CD4-positive, alpha-beta T cell treated with Interferon alpha-2 for 1 hour (primary cell): ENCODE measurements at regions not wholly inside any gene's neighbourhood (a gene's known extent, or its start where the extent isn't known, plus 50 kb on each side); places are given as distances from the start of the nearest gene placed in this dataset.
A peak's percentile ranks its signal among the peaks of the same experiment; 100 is the strongest.
"Not testable (repeated sequence)": the region's sequence is repeated elsewhere in the genome, so short reads cannot be mapped to it uniquely, and the experiment has no call there.

ENCODE experiments used
- DNase-seq, 2 donors: peaks; one replicate each; pipeline ENCODE4 v3.0.0-alpha.2; 2020 to 2022

DNA sequence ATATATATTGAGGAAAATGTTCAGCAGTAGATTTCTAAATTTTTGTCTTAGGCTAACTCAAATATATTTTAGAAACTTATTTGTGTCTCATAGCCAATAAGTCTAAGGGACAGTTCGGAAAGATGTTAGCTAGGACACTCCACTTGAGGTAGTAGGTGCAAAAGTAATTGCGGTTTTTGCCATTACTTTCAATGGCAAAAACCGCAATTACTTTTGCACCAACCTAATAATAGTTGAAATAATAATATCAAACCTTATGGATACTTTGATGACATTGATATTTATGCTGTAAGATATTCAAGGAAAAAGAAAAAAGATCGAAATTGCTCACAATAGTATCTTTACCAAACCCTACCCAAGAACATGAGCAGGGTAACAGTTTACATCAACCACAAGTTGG is 555.5 kb upstream of the ST8SIA4 start:
- no peak for DNase-seq

DNA sequence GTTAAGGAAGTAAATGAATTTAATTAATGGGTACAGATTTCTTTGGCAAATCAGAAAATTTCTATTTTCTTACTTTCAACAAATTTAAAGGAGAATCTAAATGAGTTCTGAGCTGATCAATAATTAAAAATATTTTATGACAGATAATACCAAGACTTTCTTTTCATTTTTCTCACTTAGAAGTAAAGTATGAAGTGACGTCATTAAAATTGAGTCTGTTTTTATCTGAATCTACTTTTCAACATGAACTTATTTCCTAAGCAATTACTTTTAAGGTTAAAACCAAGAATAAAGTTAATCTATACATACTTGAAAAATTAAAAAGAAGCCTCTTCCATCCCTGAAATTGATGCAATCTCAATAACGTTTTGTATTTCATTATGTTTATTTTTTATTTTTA is 552.8 kb upstream of the ST8SIA4 start:
- no peak for DNase-seq

DNA sequence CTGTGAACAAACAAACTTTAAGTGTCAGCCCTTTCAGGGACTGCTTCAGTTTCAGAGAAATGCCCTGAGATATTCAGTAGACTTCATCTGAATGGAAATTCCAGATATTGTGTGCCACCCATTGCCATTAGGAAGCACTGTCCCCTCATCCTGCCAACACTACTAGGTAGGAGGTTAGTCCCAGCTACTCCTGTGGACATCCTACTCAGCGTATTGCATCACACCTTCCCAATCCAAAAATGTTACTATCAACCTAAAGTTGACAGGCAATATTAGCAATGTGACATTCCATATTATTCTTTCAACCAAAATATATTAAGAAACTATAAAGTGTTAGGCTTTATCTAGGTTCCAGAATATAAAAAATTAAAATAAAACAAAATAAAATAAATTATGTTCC is 552.0 kb upstream of the ST8SIA4 start:
- DNase-seq: no peak

DNA sequence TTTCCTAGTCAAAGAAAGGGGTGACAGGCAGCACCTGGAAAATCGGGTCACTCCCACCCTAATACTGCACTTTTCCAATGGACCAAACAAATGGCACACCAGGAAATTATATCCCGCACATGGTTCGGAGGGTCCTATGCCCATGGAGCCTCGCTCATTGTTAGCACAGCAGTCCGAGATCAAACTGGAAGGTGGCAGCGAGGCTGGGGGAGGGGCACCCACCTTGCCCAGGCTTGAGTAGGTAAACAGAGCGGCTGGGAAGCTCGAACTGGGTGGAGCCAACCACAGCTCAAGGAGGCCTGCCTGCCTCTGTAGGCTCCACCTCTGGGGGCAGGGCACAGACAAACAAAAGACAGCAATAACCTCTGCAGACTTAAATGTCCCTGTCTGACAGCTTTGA is 539.2 kb upstream of the ST8SIA4 start:
- not testable (repeated sequence) for DNase-seq

DNA sequence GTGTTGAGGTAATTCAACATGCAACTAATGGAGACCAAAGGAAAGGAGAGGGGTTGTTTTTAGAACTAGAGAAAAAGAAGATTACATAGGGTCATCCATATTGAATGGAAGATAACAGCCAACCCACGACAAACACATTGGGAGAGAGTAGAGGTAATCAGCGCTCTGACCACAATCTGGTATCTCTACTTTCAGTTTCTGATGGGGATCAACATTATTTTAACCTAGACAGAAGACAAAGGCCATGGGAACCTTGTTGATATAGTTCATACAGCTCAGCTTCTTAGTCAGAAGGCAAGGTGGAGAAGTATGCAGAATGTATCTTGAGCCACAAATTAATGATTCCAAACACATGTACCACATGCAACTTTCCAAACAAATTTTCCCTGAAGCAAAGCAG is 537.1 kb upstream of the ST8SIA4 start:
- no peak for DNase-seq

DNA sequence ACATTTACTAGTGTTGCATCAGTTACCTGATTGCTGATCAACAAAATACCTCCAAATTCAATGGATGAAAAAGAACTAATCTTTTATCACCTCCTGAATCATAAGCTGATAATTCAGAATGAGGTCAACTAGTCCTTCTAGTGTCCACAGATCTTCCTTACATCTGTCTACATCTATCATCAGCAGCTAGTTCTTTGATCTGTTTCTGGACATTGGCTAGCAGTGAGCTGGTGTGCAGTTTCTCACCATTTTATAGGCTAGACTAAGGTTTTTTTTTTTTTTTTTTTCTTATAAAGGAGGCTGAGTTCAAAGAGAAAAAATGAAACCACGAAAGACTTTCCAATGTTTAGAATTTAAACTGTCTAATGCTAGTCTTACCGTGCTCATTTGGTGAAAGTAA is 534.3 kb upstream of the ST8SIA4 start:
- DNase-seq: no peak

DNA sequence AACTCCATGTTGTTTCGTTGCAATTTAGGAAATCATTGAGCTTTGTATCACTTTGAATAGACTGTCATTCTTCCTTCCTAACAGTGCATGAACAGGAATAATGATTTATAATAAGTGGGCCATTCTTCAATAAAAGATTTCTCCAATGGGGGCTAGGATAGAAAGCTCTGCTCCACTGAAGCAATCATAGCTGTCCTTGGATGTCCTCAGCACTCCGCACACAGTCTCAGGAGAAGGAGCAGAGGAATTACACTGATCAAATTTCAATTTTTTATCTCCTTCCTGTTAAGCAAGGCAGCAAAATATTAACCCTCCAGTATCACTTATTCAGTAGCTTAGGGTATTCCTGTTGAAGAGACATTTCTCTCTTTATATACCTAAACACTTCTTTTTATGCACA is 532.7 kb upstream of the ST8SIA4 start:
- DNase-seq: no peak

DNA sequence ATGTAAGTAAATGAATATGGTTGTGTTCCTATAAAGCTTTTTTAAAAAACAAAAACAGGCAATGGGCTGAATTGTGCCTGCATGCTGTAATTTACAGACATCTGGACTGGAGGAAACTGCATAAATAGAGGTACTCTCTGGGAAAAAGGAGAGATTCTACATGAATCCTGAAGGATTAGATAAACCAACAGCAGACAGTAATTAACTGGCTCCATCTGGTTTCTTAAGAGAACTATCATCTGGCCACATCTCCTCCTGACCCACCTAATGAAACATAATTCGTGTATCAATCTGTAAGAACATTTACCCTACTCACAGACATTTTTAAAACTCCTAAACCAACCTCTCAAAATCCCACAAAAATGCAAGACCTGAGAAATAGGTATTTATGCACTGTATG is 528.1 kb upstream of the ST8SIA4 start:
- DNase-seq: no peak

DNA sequence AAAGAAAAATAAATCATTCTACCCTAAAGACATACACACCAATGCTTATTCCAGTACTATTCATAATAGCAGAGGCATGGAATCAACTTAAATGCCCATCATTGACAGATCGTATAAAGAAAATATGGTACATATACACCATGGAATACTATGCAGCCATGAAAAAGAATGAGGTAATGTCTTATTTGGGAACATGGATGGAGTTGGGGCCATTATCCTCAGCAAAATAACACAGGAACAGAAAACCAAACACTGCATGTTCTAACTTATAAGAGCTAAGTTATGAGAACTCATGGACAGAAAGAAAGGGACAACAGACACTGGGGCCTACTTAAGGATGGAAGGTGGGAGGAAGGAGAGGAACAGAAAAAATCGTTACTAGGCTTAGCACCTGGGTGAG is 527.5 kb upstream of the ST8SIA4 start:
- DNase-seq: no peak

DNA sequence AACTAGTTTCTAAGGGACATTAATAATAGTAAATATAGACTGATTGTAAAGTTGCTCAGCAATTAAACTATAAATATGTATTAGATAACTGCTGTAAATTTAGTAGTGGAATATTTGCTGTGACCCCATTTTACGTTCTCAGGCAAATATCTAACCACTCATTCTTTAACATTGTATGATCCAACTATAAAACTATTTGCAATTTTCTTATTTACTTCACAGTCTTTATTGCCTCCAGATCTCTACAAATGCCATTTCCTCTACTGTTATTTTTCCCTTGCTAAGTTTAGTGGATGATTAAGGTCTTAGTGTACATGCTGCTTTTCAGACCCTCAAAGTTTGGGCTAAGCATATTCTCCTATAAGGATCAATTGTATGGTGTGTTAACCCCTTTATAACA is 526.2 kb upstream of the ST8SIA4 start:
- no peak for DNase-seq

DNA sequence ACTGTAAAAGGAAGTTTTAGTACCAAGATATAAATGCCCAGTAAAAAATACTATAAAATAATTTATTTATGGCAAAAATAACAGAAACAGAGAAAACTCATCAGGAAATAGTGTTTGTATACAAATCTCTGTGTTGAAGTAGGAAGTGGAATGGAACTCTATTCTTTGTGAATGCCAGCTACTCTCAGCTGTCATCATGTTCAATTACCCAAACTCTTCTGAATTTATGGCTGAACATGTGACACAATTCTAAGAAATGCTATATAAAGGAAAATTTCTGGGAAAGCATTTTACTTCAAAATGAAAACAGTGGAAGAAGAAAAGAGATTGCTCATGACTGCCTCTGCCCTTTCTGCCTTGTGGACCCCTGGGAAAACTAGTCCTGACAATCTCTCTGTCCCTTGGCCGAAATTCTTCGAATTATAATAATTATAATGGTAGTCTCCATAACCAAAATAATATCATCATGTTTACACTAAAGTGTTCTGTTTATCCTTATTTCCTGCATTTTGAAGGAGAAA is 522.3 kb upstream of the ST8SIA4 start:
- DNase-seq: no peak

DNA sequence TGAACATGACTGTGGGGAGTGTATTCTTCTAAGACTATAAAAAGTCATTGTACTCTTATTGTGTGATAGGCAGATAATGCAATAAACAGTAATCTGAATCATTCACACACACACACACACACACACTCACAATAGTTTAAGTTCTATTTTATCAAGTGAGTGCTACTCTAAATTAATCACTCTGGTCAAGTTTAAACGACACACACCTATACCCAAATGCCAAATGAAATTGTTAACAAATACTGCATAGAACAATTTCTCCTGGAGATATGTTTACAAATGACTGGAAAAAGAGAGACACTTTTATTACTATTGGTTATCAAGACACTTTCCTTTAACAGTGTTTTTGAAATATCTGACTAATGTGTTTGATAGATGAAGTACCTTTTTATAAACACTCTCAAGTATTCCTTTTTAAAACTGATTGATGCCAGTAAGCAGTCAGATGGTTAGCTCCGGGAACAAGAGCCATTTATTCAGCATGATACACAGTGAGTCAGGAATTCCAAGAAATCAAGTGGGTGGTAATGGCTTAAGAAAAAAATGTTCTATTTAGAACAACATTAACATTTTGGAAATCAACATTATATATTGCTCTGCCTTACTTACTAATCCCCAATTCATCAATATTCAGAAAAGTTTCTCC is 521.6 kb upstream of the ST8SIA4 start:
- DNase-seq: no peak

DNA sequence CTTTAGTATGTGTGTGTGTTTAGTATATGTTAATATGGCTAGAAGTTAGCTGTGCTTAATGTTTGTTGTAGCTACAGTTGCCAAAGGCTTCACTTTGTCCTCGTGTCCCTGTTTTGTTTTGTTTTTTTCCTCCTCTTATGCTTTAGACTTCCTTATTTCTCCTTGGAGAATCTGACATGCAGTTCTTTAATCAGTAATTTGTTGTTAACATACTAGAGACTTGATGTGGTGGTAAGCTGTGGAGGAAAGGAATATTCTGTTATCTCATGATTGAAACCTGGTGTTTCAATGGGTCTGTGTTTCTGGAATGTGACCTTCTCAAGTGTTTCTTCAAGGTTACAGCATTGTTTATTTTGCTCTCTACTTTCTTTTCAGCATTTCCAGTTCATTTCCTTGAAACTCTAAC is 515.6 kb upstream of the ST8SIA4 start:
- no peak for DNase-seq

DNA sequence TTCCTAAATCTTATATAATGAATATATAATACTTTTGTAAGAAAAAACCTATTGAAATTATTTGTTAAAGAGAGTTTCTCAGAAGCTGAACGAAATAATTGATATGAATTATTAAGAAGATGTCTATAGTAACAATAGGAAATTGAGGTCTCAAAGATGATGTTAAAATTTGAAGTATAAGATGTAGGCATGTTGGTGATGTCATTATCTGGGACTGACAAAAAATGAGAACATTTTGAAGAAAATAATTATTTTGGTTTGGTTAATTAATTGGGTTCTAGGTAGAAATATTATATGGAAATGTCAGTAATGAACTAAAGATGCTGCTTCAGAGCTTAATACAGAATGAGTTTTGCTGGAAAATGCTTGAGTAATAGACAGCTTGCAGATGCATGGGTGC is 501.4 kb upstream of the ST8SIA4 start:
- no peak for DNase-seq

DNA sequence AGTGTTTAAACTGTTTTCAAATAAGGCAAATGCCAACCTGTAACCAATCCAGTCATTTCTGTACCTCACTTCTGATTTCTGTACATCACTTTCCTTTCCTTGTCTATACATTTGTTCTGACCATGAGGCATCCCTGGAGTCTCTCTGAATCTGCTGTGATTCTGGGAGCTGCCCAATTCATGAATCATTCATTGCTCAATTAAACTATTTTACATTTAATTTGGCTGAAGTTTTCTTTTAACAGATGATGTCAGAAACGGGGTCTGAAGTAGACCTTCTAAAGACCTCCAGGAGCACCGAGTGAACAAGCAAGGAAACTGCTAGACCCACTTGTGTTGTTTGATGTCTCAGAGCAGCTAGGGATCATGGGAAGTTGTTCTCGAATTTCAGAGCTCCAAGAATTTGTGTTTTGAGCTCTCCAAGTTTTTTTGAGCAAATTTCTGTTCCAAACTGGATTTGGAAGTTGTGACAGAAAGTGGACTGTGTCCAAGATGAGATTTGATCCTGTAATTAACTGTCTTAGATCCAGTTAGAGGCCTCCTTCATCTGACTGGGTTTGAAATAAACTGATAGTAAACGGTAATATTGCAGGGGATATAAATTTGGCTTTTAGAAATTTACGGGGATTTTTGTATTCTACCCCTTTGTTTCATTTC is 490.8 kb upstream of the ST8SIA4 start:
- no peak for DNase-seq

DNA sequence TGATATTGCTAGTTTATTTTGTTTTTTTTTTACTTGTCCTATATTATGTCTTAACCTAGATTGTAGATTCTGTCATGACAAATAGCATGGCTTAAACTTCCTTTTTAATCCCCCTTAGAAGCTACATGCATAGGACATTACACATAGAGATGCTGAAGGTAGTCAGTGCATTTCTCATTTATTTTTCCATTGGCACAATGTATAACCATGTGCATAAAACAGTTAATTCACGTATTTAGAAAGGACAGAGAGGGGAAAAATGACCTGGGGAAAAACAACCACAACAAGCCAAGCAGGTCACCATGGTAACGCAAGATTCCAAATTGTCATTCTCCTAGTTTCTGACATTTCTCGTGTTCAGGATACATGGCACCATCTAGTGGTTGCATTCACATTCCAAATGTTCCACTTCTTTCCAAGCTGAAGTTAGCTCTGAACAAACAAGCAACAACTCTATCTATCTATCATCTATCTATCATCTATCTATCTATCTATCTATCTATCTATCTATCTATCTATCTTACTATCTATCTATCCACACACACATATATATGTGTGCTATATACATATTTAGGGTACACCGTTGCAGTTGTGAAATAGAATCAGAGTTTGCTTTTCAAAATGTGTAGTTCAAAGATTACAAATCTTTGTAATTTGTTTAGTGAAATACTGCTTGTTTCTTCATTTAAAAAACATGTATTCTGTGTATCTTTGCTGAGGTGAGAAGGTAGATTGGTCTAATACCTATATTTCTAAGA is 487.2 kb upstream of the ST8SIA4 start:
- peak in 1 of 2 donors; percentile 19 for DNase-seq

DNA sequence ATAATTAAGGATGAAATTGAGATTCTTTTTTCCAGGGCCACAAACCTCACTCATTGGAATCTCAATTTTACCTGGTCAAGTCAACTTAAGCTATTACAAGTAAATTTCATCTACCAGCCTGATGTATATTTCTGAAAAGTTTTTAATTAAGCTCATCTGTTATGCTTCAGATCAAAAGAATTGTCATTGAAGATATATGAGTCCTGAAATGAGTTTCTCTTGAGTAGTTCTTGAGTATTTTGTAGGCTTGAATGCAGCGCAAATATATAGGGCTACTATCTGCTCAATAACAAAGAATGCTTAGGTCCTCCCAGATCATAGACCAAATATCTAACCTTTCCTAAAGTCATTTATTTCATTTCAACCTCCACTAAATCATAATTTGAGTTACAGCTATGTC is 482.2 kb upstream of the ST8SIA4 start:
- DNase-seq: no peak

DNA sequence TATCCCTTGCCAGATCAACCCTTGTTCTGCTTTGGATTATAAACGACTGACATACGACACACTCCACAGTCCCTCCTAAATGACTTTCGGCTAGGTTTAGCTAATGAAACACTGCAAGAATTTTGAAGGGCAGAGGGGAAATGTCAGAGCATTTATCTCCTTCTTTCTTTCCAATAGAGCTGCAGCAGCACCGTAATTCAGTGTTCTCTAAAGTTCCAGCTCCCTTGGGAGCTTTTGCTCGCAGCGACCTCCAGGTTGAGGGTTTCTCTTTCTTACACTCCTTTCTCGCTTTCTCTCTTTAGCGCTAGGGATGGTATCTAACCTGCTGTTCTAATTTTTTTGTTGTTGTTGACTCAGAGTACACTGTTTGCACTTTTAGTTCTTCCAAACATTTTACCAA is 467.1 kb upstream of the ST8SIA4 start:
- no peak for DNase-seq

DNA sequence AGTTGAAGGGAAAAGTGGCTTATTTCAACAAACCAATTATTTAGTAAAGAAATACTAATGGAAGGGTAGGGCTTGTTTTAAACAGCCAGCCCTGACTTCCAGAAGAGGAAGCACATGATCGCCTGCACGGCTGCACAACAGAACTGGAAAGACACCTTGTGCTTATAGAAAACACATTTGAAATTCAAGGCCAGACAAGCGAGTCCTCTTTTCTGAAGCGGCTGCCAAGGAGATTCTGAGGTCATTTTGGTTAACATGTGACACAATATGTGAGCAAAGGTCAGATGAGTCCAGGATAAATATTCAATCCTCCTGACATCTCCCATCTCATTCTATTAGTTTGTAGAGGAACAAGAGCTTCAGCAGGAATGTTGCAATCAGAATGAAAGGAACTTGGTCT is 461.4 kb upstream of the ST8SIA4 start:
- DNase-seq: no peak

DNA sequence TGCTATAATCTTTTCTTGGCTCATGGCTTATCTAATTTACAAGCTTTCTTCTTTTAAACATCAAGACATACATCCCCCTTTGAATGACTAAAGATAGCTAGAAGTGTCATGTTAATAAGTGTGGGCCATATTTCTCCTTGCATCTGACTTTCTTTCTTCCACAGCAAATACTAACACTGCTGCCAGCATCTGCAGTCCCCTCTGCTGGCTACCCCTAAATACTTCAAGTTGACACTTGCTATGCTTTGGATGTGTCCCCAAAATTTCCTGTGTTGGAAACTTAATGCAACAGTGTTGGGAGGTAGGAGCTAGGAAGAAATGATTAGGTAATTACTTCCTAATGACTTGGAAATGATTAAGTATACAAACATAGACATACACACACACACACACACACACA is 459.0 kb upstream of the ST8SIA4 start:
- DNase-seq: no peak

DNA sequence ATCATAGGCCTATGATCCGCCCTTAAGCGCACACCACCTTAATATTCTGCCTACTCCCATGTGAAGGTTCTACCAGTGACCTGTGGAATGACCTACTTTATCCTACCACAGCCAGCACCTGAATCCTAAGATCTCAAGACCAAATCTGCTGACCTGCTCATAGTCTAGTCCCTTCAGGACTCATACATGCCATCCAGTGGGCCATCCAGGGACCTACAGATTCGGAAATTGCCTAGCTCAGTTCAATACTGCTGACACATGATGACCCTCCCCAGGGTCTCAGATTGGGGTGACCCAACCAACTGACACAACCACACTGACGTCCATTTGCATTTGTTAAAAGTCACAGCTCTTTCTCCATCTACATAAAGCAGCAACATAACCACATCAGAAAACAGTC is 443.8 kb upstream of the ST8SIA4 start:
- DNase-seq: no peak

DNA sequence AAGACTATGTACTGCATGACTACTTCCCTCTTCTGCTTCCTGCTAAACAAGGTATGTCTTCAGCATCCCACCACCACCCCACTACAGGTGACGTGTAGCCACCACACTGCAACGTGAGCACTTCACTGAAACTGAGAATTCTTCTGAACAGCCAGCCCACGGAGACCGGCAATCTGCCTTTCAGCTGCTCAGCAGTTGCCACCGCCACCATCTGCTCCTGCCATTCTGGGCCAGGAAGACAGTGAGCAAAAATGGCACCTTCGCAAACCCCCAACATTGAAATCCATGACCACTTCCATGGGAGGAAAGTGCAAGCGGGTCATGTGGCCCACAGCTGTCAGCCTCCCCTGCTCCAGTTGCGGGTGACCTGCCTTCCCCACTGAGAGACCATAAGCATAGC is 443.4 kb upstream of the ST8SIA4 start:
- no peak for DNase-seq

DNA sequence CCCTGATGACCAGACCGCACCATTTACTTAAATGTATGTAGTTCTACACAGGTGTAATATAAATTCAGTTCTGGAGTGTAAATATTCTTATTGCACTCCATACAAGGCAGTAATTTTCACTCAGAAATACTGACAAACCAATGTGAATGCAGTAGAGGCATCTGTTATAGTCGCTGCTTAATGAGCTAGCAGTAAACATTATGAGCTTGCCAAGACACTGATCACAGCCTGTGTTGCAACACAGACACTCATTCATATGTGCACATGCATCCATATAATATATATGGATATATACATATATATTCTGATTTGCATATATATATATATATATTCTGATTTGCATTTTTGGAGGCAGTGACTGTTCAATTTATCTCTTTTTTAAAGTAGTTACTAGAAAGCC is 435.1 kb upstream of the ST8SIA4 start:
- no peak for DNase-seq

DNA sequence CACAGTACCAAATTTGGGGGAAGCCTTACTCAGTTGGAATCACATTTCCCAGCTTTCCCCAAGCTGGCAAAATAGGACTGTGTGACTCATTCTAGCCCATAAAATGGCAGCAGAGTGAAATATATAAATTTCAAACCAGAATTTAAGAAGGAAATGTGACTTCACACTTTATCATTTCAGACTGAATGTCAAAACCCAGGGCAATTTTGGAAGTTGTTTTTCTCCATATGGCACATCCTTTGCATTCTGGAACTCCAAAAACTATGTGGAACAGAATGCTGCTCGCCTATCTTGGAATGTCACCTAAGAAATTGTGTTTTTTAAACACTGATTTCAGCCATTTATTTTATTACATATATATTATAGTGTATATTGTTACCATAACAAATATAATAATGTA is 424.7 kb upstream of the ST8SIA4 start:
- no peak for DNase-seq
